Trophoblast cell (in vitro differentiated cells and primary cell): ENCODE measurements at regions not wholly inside any gene's neighbourhood (a gene's known extent, or its start where the extent isn't known, plus 50 kb on each side); places are given as distances from the start of the nearest gene placed in this dataset.
A peak's percentile ranks its signal among the peaks of the same experiment; 100 is the strongest.

Experiments
- DNase-seq, 2 donors: peaks; one replicate each; pipeline ENCODE4 v3.0.0-alpha.2; 2016
- H2AFZ ChIP-seq: 2 replicates; pipeline ENCODE4 v1.6.1; 2013; ENCODE audit warnings: low read length, moderate library complexity, mild to moderate bottlenecking; ENCODE audit not compliant: insufficient read depth, poor library complexity
- H2AK5ac ChIP-seq: 2 replicates; pipeline ENCODE4 v1.6.1; 2013; ENCODE audit warnings: mild to moderate bottlenecking, low read length
- H2BK120ac ChIP-seq: 2 replicates; pipeline ENCODE4 v1.6.1; 2013; ENCODE audit warnings: low read length, mild to moderate bottlenecking, moderate library complexity; ENCODE audit not compliant: insufficient read depth, poor library complexity
- H2BK12ac ChIP-seq: 2 replicates; pipeline ENCODE4 v1.6.1; 2013; ENCODE audit warnings: mild to moderate bottlenecking, low read length, moderate library complexity
- H2BK5ac ChIP-seq: 2 replicates; pipeline ENCODE4 v1.6.1; 2013; ENCODE audit warnings: low read length, low read depth, moderate library complexity, mild to moderate bottlenecking; ENCODE audit not compliant: poor library complexity
- H3K14ac ChIP-seq: 2 replicates; pipeline ENCODE4 v1.6.1; 2013; ENCODE audit warnings: mild to moderate bottlenecking, low read length
- H3K18ac ChIP-seq: 2 replicates; pipeline ENCODE4 v1.6.1; 2013; ENCODE audit warnings: mild to moderate bottlenecking, low read length
- H3K23ac ChIP-seq: 2 replicates; pipeline ENCODE4 v1.6.1; 2013; ENCODE audit warnings: low read length
- H3K27ac ChIP-seq: 2 replicates; pipeline ENCODE4 v1.5.1; 2013; ENCODE audit warnings: low read depth, mild to moderate bottlenecking, inconsistent platforms, low read length, moderate library complexity
- H3K27me3 ChIP-seq: 2 replicates; pipeline ENCODE4 v1.6.1; 2013; ENCODE audit warnings: inconsistent platforms, mild to moderate bottlenecking, low read length, moderate library complexity; ENCODE audit not compliant: insufficient read depth
- H3K36me3 ChIP-seq, 2 experiments: 1 replicate in 1 of 2; 2 replicates in 1 of 2; pipeline ENCODE4 v1.6.1; 2013; ENCODE audit warnings: low read length in 2 of 2, mild to moderate bottlenecking in 2 of 2, moderate library complexity in 1 of 2; ENCODE audit not compliant: insufficient read depth in 2 of 2, control insufficient read depth in 1 of 2
- H3K4ac ChIP-seq: 2 replicates; pipeline ENCODE4 v1.6.1; 2013; ENCODE audit warnings: low read depth, mild to moderate bottlenecking, low read length, moderate library complexity
- H3K4me1 ChIP-seq, 2 experiments: 1 replicate in 1 of 2; 2 replicates in 1 of 2; pipeline ENCODE4 v1.6.1; 2013; ENCODE audit warnings: low read length in 2 of 2, mild to moderate bottlenecking in 2 of 2, moderate library complexity in 1 of 2; ENCODE audit not compliant: insufficient read depth in 2 of 2, control insufficient read depth in 1 of 2
- H3K4me2 ChIP-seq: 2 replicates; pipeline ENCODE4 v1.6.1; 2013; ENCODE audit warnings: inconsistent platforms, mild to moderate bottlenecking, low read length, moderate library complexity
- H3K4me3 ChIP-seq: 2 replicates; pipeline ENCODE4 v1.5.1; 2013; ENCODE audit warnings: mild to moderate bottlenecking, low read depth, low read length, inconsistent platforms
- H3K79me1 ChIP-seq: one replicate; pipeline ENCODE4 v1.6.1; 2013; ENCODE audit warnings: low read length
- H3K79me2 ChIP-seq: 2 replicates; pipeline ENCODE4 v1.6.1; 2013; ENCODE audit warnings: low read length, mild to moderate bottlenecking; ENCODE audit not compliant: control insufficient read depth, insufficient read depth, poor library complexity
- H3K9ac ChIP-seq: 2 replicates; pipeline ENCODE4 v1.6.1; 2013; ENCODE audit warnings: mild to moderate bottlenecking, low read length
- H3K9me3 ChIP-seq: 2 replicates; pipeline ENCODE4 v1.6.1; 2013; ENCODE audit warnings: low read depth, mild to moderate bottlenecking, control low read depth, inconsistent platforms, low read length; ENCODE audit not compliant: insufficient read depth
- H4K12ac ChIP-seq: 2 replicates; pipeline ENCODE4 v1.6.1; 2013; ENCODE audit warnings: low read depth, mild to moderate bottlenecking, low read length, moderate library complexity
- H4K8ac ChIP-seq: 2 replicates; pipeline ENCODE4 v1.6.1; 2013; ENCODE audit warnings: low read depth, mild to moderate bottlenecking, low read length, moderate library complexity
- H4K91ac ChIP-seq: one replicate; pipeline ENCODE4 v1.6.1; 2013; ENCODE audit warnings: low read depth, mild to moderate bottlenecking, low read length, moderate library complexity
- WGBS: extraction: QIAGEN DNeasy Blood & Tissue Kit; methylation state at CpG from one replicate; pipeline ENCODE4 v1.1.7; 2013; ENCODE audit warnings: missing lambda C conversion rate; ENCODE audit not compliant: insufficient read length, insufficient coverage; ENCODE audit errors: extremely low coverage; 5-methylcytosine and 5-hydroxymethylcytosine counted together

DNA sequence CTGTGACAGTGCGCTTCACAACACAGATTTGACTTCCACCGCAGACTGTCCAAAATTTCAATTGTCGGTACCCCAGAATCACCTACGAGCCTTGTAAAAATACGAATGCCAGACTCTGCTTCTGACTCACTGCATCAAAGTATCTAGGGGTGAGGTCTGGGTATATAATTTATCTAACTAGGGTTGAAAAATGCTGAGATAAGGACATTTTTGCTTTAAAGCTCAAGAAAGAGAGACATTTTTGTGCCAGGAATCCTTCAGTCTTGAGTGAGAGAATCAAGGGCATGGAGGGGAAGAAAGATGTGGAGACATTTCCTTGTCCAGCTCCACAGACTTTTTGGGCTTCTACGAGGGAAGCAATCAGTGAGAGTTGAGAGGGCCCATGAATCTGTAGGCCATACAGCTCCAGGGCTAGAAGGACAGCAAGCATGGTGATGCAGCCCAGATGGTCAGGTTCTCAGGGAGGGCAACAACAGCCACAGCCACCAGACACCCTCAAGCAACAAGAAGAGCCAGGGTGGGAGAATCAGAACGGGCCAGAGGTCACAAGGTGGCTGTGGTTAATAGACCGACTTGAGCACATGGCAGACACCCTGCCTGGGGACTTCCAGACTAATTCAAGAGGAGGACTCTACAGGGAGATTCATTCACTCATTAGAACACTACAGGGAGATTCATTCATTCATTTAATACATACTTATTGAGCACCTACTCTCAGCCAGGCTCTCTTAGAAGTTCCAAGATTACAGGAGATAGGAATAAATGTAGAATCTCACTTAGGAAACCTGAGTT lies 211.1 kb upstream of the PRDM1 start:
- H3K4me3 ChIP-seq = no peak overlapping the region
- peaks cover 1% of the 10 kb centered on the region for H3K9me3 ChIP-seq
- H2BK12ac ChIP-seq = no peak overlapping the region
- H3K4me1 ChIP-seq = no peaks in the 10 kb centered on the region
- no peak overlapping the region for H3K23ac ChIP-seq
- H3K79me2 ChIP-seq = no peaks in the 10 kb centered on the region
- DNase-seq = no peak
- no peaks in the 10 kb centered on the region for H3K79me1 ChIP-seq
- no peak overlapping the region for H4K12ac ChIP-seq
- H3K36me3 ChIP-seq = no peaks in the 10 kb centered on the region
- no peak overlapping the region for H3K9ac ChIP-seq
- H2AFZ ChIP-seq = no peak overlapping the region
- H2BK5ac ChIP-seq = no peak overlapping the region
- no peak overlapping the region for H3K4ac ChIP-seq
- no peak overlapping the region for H3K27ac ChIP-seq
- H4K8ac ChIP-seq = no peak overlapping the region
- no peak overlapping the region for H3K4me2 ChIP-seq
- H3K27me3 ChIP-seq = no peaks in the 10 kb centered on the region
- H3K14ac ChIP-seq = no peak overlapping the region
- WGBS = no CpG with 5 or more reads among the region's 8 CpGs
- H2BK120ac ChIP-seq = no peak overlapping the region
- H4K91ac ChIP-seq = no peak overlapping the region
- no peak overlapping the region for H3K18ac ChIP-seq
- H2AK5ac ChIP-seq = no peak overlapping the region

DNA sequence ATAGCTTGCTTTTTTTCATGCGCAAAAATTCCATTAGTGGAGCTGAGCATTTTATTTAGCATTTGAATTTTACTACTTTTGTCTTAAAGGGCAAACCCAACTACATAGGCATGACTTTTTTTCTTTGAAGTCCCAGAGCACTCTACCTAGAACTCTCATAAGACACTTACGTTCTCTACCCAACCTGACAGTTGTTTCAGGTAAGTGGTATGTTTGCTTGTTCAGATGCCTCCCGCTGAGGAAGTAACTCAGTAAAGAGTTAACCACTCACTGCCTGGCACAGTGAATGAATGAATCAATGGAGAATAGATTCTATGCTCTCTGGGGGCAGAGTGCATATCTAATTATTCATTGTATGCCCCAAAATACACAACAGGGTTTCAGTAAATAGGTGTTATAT lies 212.3 kb upstream of the PRDM1 start:
- H2BK5ac ChIP-seq = no peak overlapping the region
- H4K91ac ChIP-seq = no peak overlapping the region
- H4K8ac ChIP-seq = no peak overlapping the region
- H3K79me2 ChIP-seq = no peaks in the 10 kb centered on the region
- H3K36me3 ChIP-seq = no peaks in the 10 kb centered on the region
- no peak overlapping the region for H2BK12ac ChIP-seq
- H3K27ac ChIP-seq = no peak overlapping the region
- H3K18ac ChIP-seq = no peak overlapping the region
- no peak overlapping the region for H3K4me3 ChIP-seq
- H3K9ac ChIP-seq = no peak overlapping the region
- H2BK120ac ChIP-seq = no peak overlapping the region
- no peak overlapping the region for H4K12ac ChIP-seq
- no peak overlapping the region for H3K14ac ChIP-seq
- H3K23ac ChIP-seq = no peak overlapping the region
- H3K4ac ChIP-seq = no peak overlapping the region
- no peak overlapping the region for H2AK5ac ChIP-seq
- no peak overlapping the region for H2AFZ ChIP-seq
- WGBS = no CpG with 5 or more reads among the region's 3 CpGs
- H3K9me3 ChIP-seq = peaks cover 1% of the 10 kb centered on the region
- DNase-seq = no peak
- H3K4me2 ChIP-seq = no peak overlapping the region
- H3K79me1 ChIP-seq = no peaks in the 10 kb centered on the region
- H3K4me1 ChIP-seq = no peaks in the 10 kb centered on the region
- no peaks in the 10 kb centered on the region for H3K27me3 ChIP-seq

DNA sequence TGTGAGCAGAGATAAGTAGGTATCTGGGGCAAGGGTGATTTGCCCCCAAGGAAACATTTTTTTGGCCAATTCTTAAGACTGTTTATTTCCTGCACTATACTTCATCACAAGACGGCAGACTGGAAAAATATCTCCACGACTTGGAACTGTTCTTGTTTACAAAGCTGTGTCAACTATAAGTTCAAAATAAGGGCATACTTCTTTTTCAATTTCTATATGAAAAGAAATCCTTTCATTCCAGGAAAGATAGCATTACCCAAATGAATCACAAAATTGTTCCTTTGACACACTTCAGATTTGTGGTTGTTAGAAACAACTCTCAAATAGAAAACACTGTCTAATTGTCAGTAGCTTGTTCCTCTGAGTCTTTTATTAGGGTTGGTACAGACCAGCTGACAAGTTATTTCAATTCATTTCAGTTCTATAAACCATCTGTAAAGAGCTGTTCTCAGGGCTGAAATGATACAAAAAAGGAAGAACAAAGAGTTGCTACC lies 212.9 kb upstream of the PRDM1 start:
- no peaks in the 10 kb centered on the region for H3K79me1 ChIP-seq
- H3K36me3 ChIP-seq = no peaks in the 10 kb centered on the region
- no peak overlapping the region for H3K4me3 ChIP-seq
- no peak overlapping the region for H3K4me2 ChIP-seq
- no peak overlapping the region for H3K9ac ChIP-seq
- no peak overlapping the region for H2AFZ ChIP-seq
- no peak overlapping the region for H2BK5ac ChIP-seq
- DNase-seq = peak in 1 of 2 donors; percentile 38
- no peaks in the 10 kb centered on the region for H3K27me3 ChIP-seq
- H3K27ac ChIP-seq = no peak overlapping the region
- no CpG with 5 or more reads among the region's 2 CpGs for WGBS
- H4K12ac ChIP-seq = no peak overlapping the region
- no peak overlapping the region for H2BK120ac ChIP-seq
- H3K14ac ChIP-seq = no peak overlapping the region
- H4K8ac ChIP-seq = no peak overlapping the region
- no peaks in the 10 kb centered on the region for H3K79me2 ChIP-seq
- H3K9me3 ChIP-seq = peaks cover 1% of the 10 kb centered on the region
- H2AK5ac ChIP-seq = no peak overlapping the region
- H3K18ac ChIP-seq = no peak overlapping the region
- no peak overlapping the region for H2BK12ac ChIP-seq
- no peak overlapping the region for H3K4ac ChIP-seq
- no peak overlapping the region for H4K91ac ChIP-seq
- no peaks in the 10 kb centered on the region for H3K4me1 ChIP-seq
- no peak overlapping the region for H3K23ac ChIP-seq

DNA sequence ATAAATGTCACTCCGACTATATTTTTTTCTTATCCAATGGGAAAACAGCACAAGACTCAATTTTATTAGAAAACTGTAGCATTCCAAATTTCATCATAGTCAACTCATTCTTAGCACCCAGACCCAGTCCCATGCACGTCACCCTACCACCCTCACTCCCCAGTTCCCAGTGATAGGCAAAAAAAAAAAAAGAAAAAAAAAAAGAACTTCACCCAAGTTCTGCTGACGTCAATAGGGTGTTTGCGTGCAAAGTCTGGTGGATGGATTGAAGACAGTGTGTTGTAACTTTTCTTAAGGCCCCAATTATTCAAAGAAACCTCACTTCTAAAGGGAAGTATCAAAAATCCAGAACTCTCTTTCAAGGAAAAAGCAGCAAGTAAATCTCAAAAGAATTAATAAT lies 213.9 kb upstream of the PRDM1 start:
- no peak overlapping the region for H4K12ac ChIP-seq

More for the DNA sequence above, 213.9 kb upstream of the PRDM1 start:
- H4K91ac ChIP-seq = no peak overlapping the region
- no peaks in the 10 kb centered on the region for H3K36me3 ChIP-seq
- H3K4me1 ChIP-seq = no peaks in the 10 kb centered on the region
- no peak overlapping the region for H3K4ac ChIP-seq
- H3K9me3 ChIP-seq = peaks cover 1% of the 10 kb centered on the region
- no peak overlapping the region for H3K4me2 ChIP-seq
- H2BK5ac ChIP-seq = no peak overlapping the region
- no peaks in the 10 kb centered on the region for H3K27me3 ChIP-seq
- H3K27ac ChIP-seq = no peak overlapping the region
- no peak overlapping the region for H3K9ac ChIP-seq
- H3K14ac ChIP-seq = no peak overlapping the region
- H2AFZ ChIP-seq = no peak overlapping the region
- no peaks in the 10 kb centered on the region for H3K79me2 ChIP-seq
- H3K23ac ChIP-seq = no peak overlapping the region
- WGBS = no CpG with 5 or more reads among the region's 4 CpGs
- H3K18ac ChIP-seq = no peak overlapping the region
- no peaks in the 10 kb centered on the region for H3K79me1 ChIP-seq
- DNase-seq = peak in 1 of 2 donors; percentile 54
- no peak overlapping the region for H2AK5ac ChIP-seq
- H3K4me3 ChIP-seq = no peak overlapping the region
- no peak overlapping the region for H4K8ac ChIP-seq
- H2BK12ac ChIP-seq = no peak overlapping the region
- no peak overlapping the region for H2BK120ac ChIP-seq
